ENCODE measurements at regions not wholly inside any gene's neighbourhood (a gene's known extent, or its start where the extent isn't known, plus 50 kb on each side); places are given as distances from the start of the nearest gene placed in this dataset.

- no peak overlapping the region for H3K4me3 Mint-ChIP-seq
- 87% methylated on average over 8 of the region's 8 CpGs for WGBS (ENCODE audit: insufficient coverage)
- Histone ChIP-seq H3K4me1 (ENCODE audit: control insufficient read depth, insufficient read depth, low read length) (no peaks in the 10 kb centered on the region), H3K27ac (ENCODE audit: low read length) (no peak overlapping the region), H3K9me3 (ENCODE audit: control insufficient read depth, insufficient read depth, low read length) (no peaks in the 10 kb centered on the region), H3K27me3 (ENCODE audit: control insufficient read depth, insufficient read depth, low read length) (no peaks in the 10 kb centered on the region), H3K4me3 (ENCODE audit: low read length) (no peak overlapping the region), H3K36me3 (ENCODE audit: control insufficient read depth, insufficient read depth, low read length) (no peaks in the 10 kb centered on the region)
- no peaks in the 10 kb centered on the region for H3K36me3 Mint-ChIP-seq
- no peak overlapping the region for H3K27ac Mint-ChIP-seq
- intact Hi-C loops (cut with micrococcal nuclease): no loop called here
- ATAC-seq (no peak), DNase-seq (no peak)
- peaks cover 2 to 12% of the 10 kb centered on the region in 2 donors for H3K9me3 Mint-ChIP-seq
- no peaks in the 10 kb centered on the region for H3K27me3 Mint-ChIP-seq (ENCODE audit: low read depth in 2 of 2)
- TF ChIP-seq CTCF (IDR thresholded peaks at IDR 0.05): no peak
- H3K4me1 Mint-ChIP-seq: no peaks in the 10 kb centered on the region
Measured at GRCh38 chr4:24279469-24279868, 304.9 kb downstream of the DHX15 start.

GRCh38 chr4:24278693-24279092 lies 305.7 kb downstream of the DHX15 start:
- DNase-seq (no peak), ATAC-seq (no peak)
- Mint-ChIP-seq H3K4me1 (no peaks in the 10 kb centered on the region), H3K4me3 (no peak overlapping the region), H3K27ac (no peak overlapping the region), H3K36me3 (no peaks in the 10 kb centered on the region), H3K27me3 (ENCODE audit: low read depth in 2 of 2) (no peaks in the 10 kb centered on the region), H3K9me3 (peaks cover 2 to 10% of the 10 kb centered on the region in 2 donors)
- no peak overlapping the region for H3K4me3 ChIP-seq (ENCODE audit: low read length)
- H3K36me3 ChIP-seq (ENCODE audit: control insufficient read depth, insufficient read depth, low read length): no peaks in the 10 kb centered on the region
- no peak for TF ChIP-seq CTCF (IDR thresholded peaks at IDR 0.05)
- intact Hi-C loops (cut with micrococcal nuclease): no loop called here
- H3K27me3 ChIP-seq (ENCODE audit: control insufficient read depth, insufficient read depth, low read length): no peaks in the 10 kb centered on the region
- no peaks in the 10 kb centered on the region for H3K9me3 ChIP-seq (ENCODE audit: control insufficient read depth, insufficient read depth, low read length)
- WGBS (ENCODE audit: insufficient coverage): 42% methylated on average over 4 of the region's 4 CpGs
- no peak overlapping the region for H3K27ac ChIP-seq (ENCODE audit: low read length)
- no peaks in the 10 kb centered on the region for H3K4me1 ChIP-seq (ENCODE audit: control insufficient read depth, insufficient read depth, low read length)

- Histone ChIP-seq H3K27ac (ENCODE audit: low read length) (no peak overlapping the region), H3K27me3 (ENCODE audit: control insufficient read depth, insufficient read depth, low read length) (no peaks in the 10 kb centered on the region), H3K4me3 (ENCODE audit: low read length) (no peak overlapping the region), H3K4me1 (ENCODE audit: control insufficient read depth, insufficient read depth, low read length) (no peaks in the 10 kb centered on the region), H3K9me3 (ENCODE audit: control insufficient read depth, insufficient read depth, low read length) (peaks cover 3% of the 10 kb centered on the region), H3K36me3 (ENCODE audit: control insufficient read depth, insufficient read depth, low read length) (no peaks in the 10 kb centered on the region)
- H3K27ac Mint-ChIP-seq: no peak overlapping the region
- DNase-seq: no peak
- H3K4me1 Mint-ChIP-seq: no peaks in the 10 kb centered on the region
- intact Hi-C loops (cut with micrococcal nuclease): no loop called here
- H3K9me3 Mint-ChIP-seq: peaks cover 0 to 8% of the 10 kb centered on the region in 2 donors
- no peaks in the 10 kb centered on the region for H3K36me3 Mint-ChIP-seq
- ATAC-seq: no peak
- no peak overlapping the region for H3K4me3 Mint-ChIP-seq
- no peak for TF ChIP-seq CTCF (IDR thresholded peaks at IDR 0.05)
- H3K27me3 Mint-ChIP-seq (ENCODE audit: low read depth in 2 of 2): no peaks in the 10 kb centered on the region
- 92% methylated on average over 3 of the region's 3 CpGs for WGBS (ENCODE audit: insufficient coverage)
Measured at GRCh38 chr4:24274381-24274941, 309.9 kb downstream of the DHX15 start.

GRCh38 chr4:24273136-24273535 lies 311.2 kb downstream of the DHX15 start:
- intact Hi-C loops (cut with micrococcal nuclease): no loop called here
- no peaks in the 10 kb centered on the region for H3K27me3 Mint-ChIP-seq (ENCODE audit: low read depth in 2 of 2)
- ATAC-seq (no peak), DNase-seq (no peak)
- H3K36me3 Mint-ChIP-seq: no peaks in the 10 kb centered on the region
- H3K27ac Mint-ChIP-seq: no peak overlapping the region
- H3K4me1 Mint-ChIP-seq: no peaks in the 10 kb centered on the region
- no peaks in the 10 kb centered on the region for H3K4me1 ChIP-seq (ENCODE audit: control insufficient read depth, insufficient read depth, low read length)
- H3K27ac ChIP-seq (ENCODE audit: low read length): no peak overlapping the region
- H3K9me3 ChIP-seq (ENCODE audit: control insufficient read depth, insufficient read depth, low read length): peaks cover 3% of the 10 kb centered on the region
- WGBS (ENCODE audit: insufficient coverage): 79% methylated on average over 3 of the region's 4 CpGs
- H3K4me3 Mint-ChIP-seq: no peak overlapping the region
- H3K4me3 ChIP-seq (ENCODE audit: low read length): no peak overlapping the region
- H3K9me3 Mint-ChIP-seq: peaks cover 0 to 9% of the 10 kb centered on the region in 2 donors
- TF ChIP-seq CTCF (IDR thresholded peaks at IDR 0.05): no peak
- no peaks in the 10 kb centered on the region for H3K36me3 ChIP-seq (ENCODE audit: control insufficient read depth, insufficient read depth, low read length)
- no peaks in the 10 kb centered on the region for H3K27me3 ChIP-seq (ENCODE audit: control insufficient read depth, insufficient read depth, low read length)
